B cell (primary cell): ENCODE measurements at regions not wholly inside any gene's neighbourhood (a gene's known extent, or its start where the extent isn't known, plus 50 kb on each side); places are given as distances from the start of the nearest gene placed in this dataset.

Experiments used
- ATAC-seq: fragments of 200-7000 bp; cut with Tn5 transposase; one replicate; pipeline ENCODE4 v1.10.0; 2021; ENCODE audit warnings: low read depth, mild to moderate bottlenecking, moderate number of reproducible peaks, moderate library complexity
- CTCF ChIA-PET: fragments of 350-600 bp; sonication (Branson Sonifier 250); formaldehyde crosslinking; loops from one replicate; lab custom pipeline; 2021; ENCODE audit warnings: antibody characterized with exemption, inconsistent platforms; lab: Charles Lee
- POLR2A ChIA-PET: fragments of 350-600 bp; sonication (Branson Sonifier 250); formaldehyde crosslinking; loops from one replicate; lab custom pipeline; 2021; ENCODE audit warnings: antibody characterized with exemption; lab: Charles Lee
- DNase-seq: peaks from one replicate; pipeline ENCODE4 v3.0.0; 2013
- H2AFZ ChIP-seq: 2 replicates; pipeline ENCODE4 v1.6.1; 2012; ENCODE audit warnings: mild to moderate bottlenecking, low read depth, low read length; ENCODE audit not compliant: insufficient read depth, poor library complexity, severe bottlenecking
- H3K27ac ChIP-seq, 2 donors: 1 replicate in 1 of 2; 2 replicates in 1 of 2; pipeline ENCODE4 v1.5.1; 2012 to 2013; ENCODE audit warnings: low read length in 2 of 2, mild to moderate bottlenecking in 2 of 2, moderate library complexity in 1 of 2
- H3K27me3 ChIP-seq, 4 experiments: fragments of 200-600 bp in 1 of 4; sonication (generic) in 1 of 4; replicated peaks in 1 of 4; 1 replicate in 2 of 4; 2 replicates in 2 of 4; pipeline versions ENCODE4 v1.6.1 to v1.7.0; 2013 to 2016; ENCODE audit warnings: low read length in 3 of 4, mild to moderate bottlenecking in 2 of 4, mixed read lengths in 1 of 4, moderate library complexity in 1 of 4; ENCODE audit not compliant: insufficient read depth in 4 of 4, control insufficient read depth in 3 of 4; ENCODE audit errors: control extremely low read depth in 1 of 4
- H3K36me3 ChIP-seq, 2 experiments: replicated peaks in 1 of 2; 1 replicate in 1 of 2; 2 replicates in 1 of 2; pipeline versions ENCODE4 v1.6.1 to v1.7.1; 2013; ENCODE audit warnings: low read length in 1 of 2; ENCODE audit not compliant: insufficient read depth in 2 of 2, control insufficient read depth in 1 of 2; ENCODE audit errors: control extremely low read depth in 1 of 2, extremely low read depth in 1 of 2
- H3K4me1 ChIP-seq, 2 donors: fragments of 200-600 bp in 1 of 2; sonication (generic) in 1 of 2; 1 replicate in 1 of 2; 2 replicates in 1 of 2; pipeline versions ENCODE4 v1.5.1 to v1.6.1; 2013 to 2017; ENCODE audit warnings: low read length in 2 of 2; ENCODE audit not compliant: control insufficient read depth in 2 of 2, insufficient read depth in 2 of 2
- H3K4me2 ChIP-seq: replicated peaks from 2 replicates; pipeline ENCODE3; 2012; ENCODE audit warnings: mild to moderate bottlenecking, low read depth, low read length; ENCODE audit not compliant: poor library complexity, severe bottlenecking
- H3K4me3 ChIP-seq, 5 experiments: fragments of 200-600 bp in 1 of 5; sonication (generic) in 1 of 5; 1 replicate in 3 of 5; 2 replicates in 2 of 5; pipeline versions ENCODE4 v1.5.1 to v1.7.0; 2011 to 2016; ENCODE audit warnings: low read length in 4 of 5, mild to moderate bottlenecking in 4 of 5, low read depth in 2 of 5, control low read depth in 1 of 5, moderate library complexity in 1 of 5; ENCODE audit not compliant: insufficient read depth in 1 of 5; ENCODE audit errors: control extremely low read depth in 1 of 5, extremely low read depth in 1 of 5
- H3K79me2 ChIP-seq: fragments of 200-600 bp; sonication (generic); one replicate; pipeline ENCODE4 v1.6.0; 2016; ENCODE audit warnings: low read length; ENCODE audit not compliant: control insufficient read depth, insufficient read depth
- H3K9ac ChIP-seq: fragments of 200-600 bp; sonication (generic); 2 replicates; pipeline ENCODE4 v1.6.1; 2017; ENCODE audit warnings: mild to moderate bottlenecking, low read length, moderate library complexity
- H3K9me3 ChIP-seq, 3 donors: one replicate each; pipeline versions ENCODE4 v1.6.1 to v1.7.1; 2013; ENCODE audit warnings: low read length in 2 of 3; ENCODE audit not compliant: control insufficient read depth in 2 of 3, insufficient read depth in 1 of 3; ENCODE audit errors: control extremely low read depth in 1 of 3
- H4K20me1 ChIP-seq: 2 replicates; pipeline ENCODE4 v1.6.0; 2012; ENCODE audit warnings: mild to moderate bottlenecking, low read length; ENCODE audit not compliant: insufficient read depth, control insufficient read depth, poor library complexity, severe bottlenecking
- H3K27ac Mint-ChIP-seq: one replicate; pipeline ENCODE4 v1.8.0; 2021; ENCODE audit warnings: mixed read lengths
- H3K27me3 Mint-ChIP-seq: one replicate; pipeline ENCODE4 v1.8.0; 2021; ENCODE audit warnings: mixed read lengths
- H3K4me1 Mint-ChIP-seq: one replicate; pipeline ENCODE4 v1.8.0; 2021; ENCODE audit warnings: mixed read lengths
- H3K4me3 Mint-ChIP-seq: one replicate; pipeline ENCODE4 v1.8.0; 2021; ENCODE audit warnings: mixed read lengths
- H3K9me3 Mint-ChIP-seq: one replicate; pipeline ENCODE4 v1.8.0; 2022; ENCODE audit warnings: mixed read lengths; ENCODE audit not compliant: insufficient read depth
- EZH2 ChIP-seq: IDR thresholded peaks from 2 replicates; pipeline ENCODE4 v1.6.1; 2012; ENCODE audit warnings: borderline replicate concordance, low read depth, mild to moderate bottlenecking, moderate library complexity, low read length; ENCODE audit not compliant: insufficient read depth, poor library complexity, severe bottlenecking
- WGBS: methylation state at CpG from one replicate; pipeline ENCODE4 v1.1.5; 2013; ENCODE audit warnings: missing lambda C conversion rate; ENCODE audit not compliant: insufficient coverage; 5-methylcytosine and 5-hydroxymethylcytosine counted together
- intact Hi-C: fragments of 100-400 bp; cut with micrococcal nuclease; formaldehyde crosslinking; loops from one replicate; pipeline ENCODE4 v1.10.0; 2022
- TF ChIP-seq, protein P1 (sequence below): fragments of 200-600 bp; IDR thresholded peaks from one replicate; pipeline ENCODE4 v1.8.0; 2022; ENCODE audit warnings: antibody characterized with exemption, mild to moderate bottlenecking

- no CpG with 5 or more reads among the region's 4 CpGs for WGBS
- Mint-ChIP-seq H3K9me3 (no peaks in the 10 kb centered on the region), H3K4me1 (peaks cover 4% of the 10 kb centered on the region), H3K4me3 (no peak overlapping the region), H3K27ac (no peak overlapping the region), H3K27me3 (no peaks in the 10 kb centered on the region)
- H3K79me2 ChIP-seq = no peaks in the 10 kb centered on the region
- no peaks in the 10 kb centered on the region for H3K4me1 ChIP-seq
- no peaks in the 10 kb centered on the region for H3K27me3 ChIP-seq
- H3K9me3 ChIP-seq = no peaks in the 10 kb centered on the region
- H3K4me3 ChIP-seq = no peak overlapping the region
- no peaks in the 10 kb centered on the region for H4K20me1 ChIP-seq
- no peak overlapping the region for H2AFZ ChIP-seq
- H3K9ac ChIP-seq = no peak overlapping the region
- no peak for DNase-seq
- intact Hi-C loops = loop anchor here (5.0 kb wide), 1 partner anchor 35 kb away; no protein-coding TSS in a partner anchor
- TF ChIP-seq, protein P1, sequence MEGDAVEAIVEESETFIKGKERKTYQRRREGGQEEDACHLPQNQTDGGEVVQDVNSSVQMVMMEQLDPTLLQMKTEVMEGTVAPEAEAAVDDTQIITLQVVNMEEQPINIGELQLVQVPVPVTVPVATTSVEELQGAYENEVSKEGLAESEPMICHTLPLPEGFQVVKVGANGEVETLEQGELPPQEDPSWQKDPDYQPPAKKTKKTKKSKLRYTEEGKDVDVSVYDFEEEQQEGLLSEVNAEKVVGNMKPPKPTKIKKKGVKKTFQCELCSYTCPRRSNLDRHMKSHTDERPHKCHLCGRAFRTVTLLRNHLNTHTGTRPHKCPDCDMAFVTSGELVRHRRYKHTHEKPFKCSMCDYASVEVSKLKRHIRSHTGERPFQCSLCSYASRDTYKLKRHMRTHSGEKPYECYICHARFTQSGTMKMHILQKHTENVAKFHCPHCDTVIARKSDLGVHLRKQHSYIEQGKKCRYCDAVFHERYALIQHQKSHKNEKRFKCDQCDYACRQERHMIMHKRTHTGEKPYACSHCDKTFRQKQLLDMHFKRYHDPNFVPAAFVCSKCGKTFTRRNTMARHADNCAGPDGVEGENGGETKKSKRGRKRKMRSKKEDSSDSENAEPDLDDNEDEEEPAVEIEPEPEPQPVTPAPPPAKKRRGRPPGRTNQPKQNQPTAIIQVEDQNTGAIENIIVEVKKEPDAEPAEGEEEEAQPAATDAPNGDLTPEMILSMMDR = no peak
- TF ChIP-seq EZH2 = no peak
- ChIA-PET CTCF (interaction anchor here (1.8 kb wide), 1 partner anchor 19 kb away, joined by 7 read pairs; no protein-coding TSS in a partner anchor), POLR2A (no interaction called here)
- no peak for ATAC-seq
- no peak overlapping the region for H3K27ac ChIP-seq
- H3K4me2 ChIP-seq = no peak overlapping the region
- no peaks in the 10 kb centered on the region for H3K36me3 ChIP-seq
These were observed 59.6 kb upstream of the C1GALT1 start for GRCh38 chr7:7122701-7123281.

- no peak overlapping the region for H3K4me3 Mint-ChIP-seq
- H3K4me2 ChIP-seq = no peak overlapping the region
- H3K79me2 ChIP-seq = no peaks in the 10 kb centered on the region
- intact Hi-C loops = no loop called here
- no CpG with 5 or more reads among the region's 2 CpGs for WGBS
- no peak overlapping the region for H3K27ac Mint-ChIP-seq
- H3K4me1 ChIP-seq = peaks cover 1% of the 10 kb centered on the region in 2 donors
- no peak for ATAC-seq
- TF ChIP-seq, protein P1 = no peak
- no peak for TF ChIP-seq EZH2
- no peaks in the 10 kb centered on the region for H4K20me1 ChIP-seq
- CTCF ChIA-PET = no interaction called here
- POLR2A ChIA-PET = no interaction called here
- peaks cover 5% of the 10 kb centered on the region for H3K4me1 Mint-ChIP-seq
- no peaks in the 10 kb centered on the region for H3K36me3 ChIP-seq
- no peaks in the 10 kb centered on the region for H3K9me3 Mint-ChIP-seq
- H3K27ac ChIP-seq = no peak overlapping the region
- H3K27me3 Mint-ChIP-seq = no peaks in the 10 kb centered on the region
- no peak overlapping the region for H3K4me3 ChIP-seq
- no peak for DNase-seq
- no peak overlapping the region for H3K9ac ChIP-seq
- peaks cover 0 to 1% (median 0%) of the 10 kb centered on the region in 3 donors for H3K9me3 ChIP-seq
- no peak overlapping the region for H2AFZ ChIP-seq
- H3K27me3 ChIP-seq = no peaks in the 10 kb centered on the region
These were observed 56.4 kb upstream of the C1GALT1 start for GRCh38 chr7:7125963-7126362.
